OCI-LY1 (cell line): ENCODE measurements at regions not wholly inside any gene's neighbourhood (a gene's known extent, or its start where the extent isn't known, plus 50 kb on each side); places are given as distances from the start of the nearest gene placed in this dataset.

Experiments
- EZH2 ChIP-seq: fragments of 200-600 bp; sonication (generic), shearing (Covaris generic); IDR thresholded peaks from 2 replicates; pipeline ENCODE4 v1.8.0; 2017; ENCODE audit warnings: borderline replicate concordance, mixed run types, mild to moderate bottlenecking, antibody characterized with exemption, low read length, moderate library complexity, mixed read lengths
- TF ChIP-seq, protein P1 (sequence below): fragments of 200-600 bp; sonication (generic), shearing (Covaris generic); IDR thresholded peaks from 2 replicates; pipeline ENCODE4 v1.5.1; 2017; ENCODE audit warnings: mild to moderate bottlenecking, antibody characterized with exemption, low read length, moderate library complexity, mixed read lengths

DNA sequence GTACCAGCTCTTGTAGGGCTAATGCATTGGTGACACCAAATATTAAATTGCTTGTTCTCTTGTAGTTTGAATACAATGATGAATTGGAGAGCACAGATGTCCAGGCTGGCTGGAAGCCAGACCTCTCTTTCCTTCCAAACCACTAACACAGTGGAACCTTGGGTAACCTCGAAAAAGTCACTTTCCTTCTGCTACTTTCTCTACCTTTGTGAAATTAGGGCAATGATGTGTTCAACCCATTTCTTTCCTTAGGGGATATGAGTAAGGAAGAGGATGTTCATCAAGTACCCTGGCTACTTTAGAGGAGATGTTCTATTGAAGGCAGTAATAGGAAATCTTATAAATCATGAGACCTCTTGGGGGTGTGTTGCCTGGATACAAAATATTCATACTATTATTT is 55.7 kb downstream of the XCL2 start:
- TF ChIP-seq, protein P1, sequence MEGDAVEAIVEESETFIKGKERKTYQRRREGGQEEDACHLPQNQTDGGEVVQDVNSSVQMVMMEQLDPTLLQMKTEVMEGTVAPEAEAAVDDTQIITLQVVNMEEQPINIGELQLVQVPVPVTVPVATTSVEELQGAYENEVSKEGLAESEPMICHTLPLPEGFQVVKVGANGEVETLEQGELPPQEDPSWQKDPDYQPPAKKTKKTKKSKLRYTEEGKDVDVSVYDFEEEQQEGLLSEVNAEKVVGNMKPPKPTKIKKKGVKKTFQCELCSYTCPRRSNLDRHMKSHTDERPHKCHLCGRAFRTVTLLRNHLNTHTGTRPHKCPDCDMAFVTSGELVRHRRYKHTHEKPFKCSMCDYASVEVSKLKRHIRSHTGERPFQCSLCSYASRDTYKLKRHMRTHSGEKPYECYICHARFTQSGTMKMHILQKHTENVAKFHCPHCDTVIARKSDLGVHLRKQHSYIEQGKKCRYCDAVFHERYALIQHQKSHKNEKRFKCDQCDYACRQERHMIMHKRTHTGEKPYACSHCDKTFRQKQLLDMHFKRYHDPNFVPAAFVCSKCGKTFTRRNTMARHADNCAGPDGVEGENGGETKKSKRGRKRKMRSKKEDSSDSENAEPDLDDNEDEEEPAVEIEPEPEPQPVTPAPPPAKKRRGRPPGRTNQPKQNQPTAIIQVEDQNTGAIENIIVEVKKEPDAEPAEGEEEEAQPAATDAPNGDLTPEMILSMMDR = no peak
- TF ChIP-seq EZH2 = no peak
